HEK293 (cell line): ENCODE measurements at regions not wholly inside any gene's neighbourhood (a gene's known extent, or its start where the extent isn't known, plus 50 kb on each side); places are given as distances from the start of the nearest gene placed in this dataset.

Experiments
- KLF8 ChIP-seq: fragments of 450-650 bp; formaldehyde crosslinking; IDR thresholded peaks from 2 replicates; pipeline ENCODE4 v1.5.1; 2016; ENCODE audit warnings: missing biosample characterization, missing genetic modification characterization
- ZNF521 ChIP-seq: fragments of 450-650 bp; formaldehyde crosslinking; IDR thresholded peaks from 2 replicates; pipeline ENCODE4 v1.5.1; 2017; ENCODE audit warnings: missing biosample characterization, mild to moderate bottlenecking, missing genetic modification characterization
- ZNF530 ChIP-seq: fragments of 450-650 bp; formaldehyde crosslinking; IDR thresholded peaks from 2 replicates; pipeline ENCODE4 v1.5.1; 2016; ENCODE audit warnings: low read depth, missing biosample characterization, missing genetic modification characterization
- ZNF670 ChIP-seq: fragments of 450-650 bp; formaldehyde crosslinking; IDR thresholded peaks from 2 replicates; pipeline ENCODE4 v1.5.1; 2016; ENCODE audit warnings: missing biosample characterization, missing genetic modification characterization, low read depth
- ZXDB ChIP-seq: fragments of 450-650 bp; formaldehyde crosslinking; IDR thresholded peaks from 2 replicates; pipeline ENCODE4 v1.5.1; 2016; ENCODE audit warnings: missing biosample characterization, missing genetic modification characterization
- TF ChIP-seq, protein P1 (sequence below): fragments of 450-650 bp; formaldehyde crosslinking; IDR thresholded peaks from 2 replicates; pipeline ENCODE4 v1.5.1; 2016; ENCODE audit warnings: missing biosample characterization, missing genetic modification characterization
- TF ChIP-seq, protein P2 (sequence below): fragments of 450-650 bp; formaldehyde crosslinking; IDR thresholded peaks from 2 replicates; pipeline ENCODE4 v1.5.1; 2016; ENCODE audit warnings: missing biosample characterization, missing genetic modification characterization
- TF ChIP-seq, protein P3 (sequence below): IDR thresholded peaks from 2 replicates; pipeline ENCODE4 v1.6.1; 2011; ENCODE audit warnings: mild to moderate bottlenecking, low read depth, low read length, borderline replicate concordance
- TF ChIP-seq, protein P4 (sequence below): fragments of 450-650 bp; formaldehyde crosslinking; IDR thresholded peaks from 2 replicates; pipeline ENCODE4 v1.5.1; 2016; ENCODE audit warnings: missing biosample characterization, missing genetic modification characterization
- TF ChIP-seq, protein P5 (sequence below): fragments of 450-650 bp; formaldehyde crosslinking; IDR thresholded peaks from 2 replicates; pipeline ENCODE4 v1.5.1; 2016; ENCODE audit warnings: missing biosample characterization, missing genetic modification characterization, borderline replicate concordance
- TF ChIP-seq, protein P6 (sequence below): fragments of 450-650 bp; formaldehyde crosslinking; IDR thresholded peaks from 2 replicates; pipeline ENCODE4 v1.5.1; 2016; ENCODE audit warnings: missing biosample characterization, missing genetic modification characterization

DNA sequence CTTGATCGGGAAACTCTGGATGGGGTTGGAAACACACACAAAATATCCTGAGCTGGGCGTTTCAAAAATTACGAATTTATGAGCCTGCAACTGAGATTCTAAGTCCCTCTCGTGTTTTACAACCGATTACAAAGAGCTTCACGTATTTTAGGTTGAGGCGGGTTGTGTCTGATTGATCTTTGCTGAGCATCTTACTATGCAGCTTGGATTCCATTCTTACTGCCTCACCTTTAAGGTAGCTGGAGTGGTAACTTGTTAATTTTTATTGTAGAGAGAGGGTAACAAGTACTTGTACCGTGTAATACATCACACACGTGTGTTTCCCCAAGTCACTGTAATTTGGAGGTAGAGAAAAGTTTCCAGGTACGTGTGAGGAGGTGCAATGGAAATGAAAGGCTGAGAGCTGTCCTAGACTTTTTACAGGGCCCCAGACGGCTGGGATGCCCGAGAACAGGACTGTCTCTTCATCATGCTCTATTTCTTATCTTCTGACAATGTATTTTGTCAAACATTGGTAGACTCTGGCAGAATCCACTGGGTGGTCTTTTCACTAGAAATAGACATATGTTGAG is 97.8 kb upstream of the TENM3 start:
- TF ChIP-seq, protein P1, sequence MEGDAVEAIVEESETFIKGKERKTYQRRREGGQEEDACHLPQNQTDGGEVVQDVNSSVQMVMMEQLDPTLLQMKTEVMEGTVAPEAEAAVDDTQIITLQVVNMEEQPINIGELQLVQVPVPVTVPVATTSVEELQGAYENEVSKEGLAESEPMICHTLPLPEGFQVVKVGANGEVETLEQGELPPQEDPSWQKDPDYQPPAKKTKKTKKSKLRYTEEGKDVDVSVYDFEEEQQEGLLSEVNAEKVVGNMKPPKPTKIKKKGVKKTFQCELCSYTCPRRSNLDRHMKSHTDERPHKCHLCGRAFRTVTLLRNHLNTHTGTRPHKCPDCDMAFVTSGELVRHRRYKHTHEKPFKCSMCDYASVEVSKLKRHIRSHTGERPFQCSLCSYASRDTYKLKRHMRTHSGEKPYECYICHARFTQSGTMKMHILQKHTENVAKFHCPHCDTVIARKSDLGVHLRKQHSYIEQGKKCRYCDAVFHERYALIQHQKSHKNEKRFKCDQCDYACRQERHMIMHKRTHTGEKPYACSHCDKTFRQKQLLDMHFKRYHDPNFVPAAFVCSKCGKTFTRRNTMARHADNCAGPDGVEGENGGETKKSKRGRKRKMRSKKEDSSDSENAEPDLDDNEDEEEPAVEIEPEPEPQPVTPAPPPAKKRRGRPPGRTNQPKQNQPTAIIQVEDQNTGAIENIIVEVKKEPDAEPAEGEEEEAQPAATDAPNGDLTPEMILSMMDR (tag by site-specific recombination) = no peak
- TF ChIP-seq, protein P2, sequence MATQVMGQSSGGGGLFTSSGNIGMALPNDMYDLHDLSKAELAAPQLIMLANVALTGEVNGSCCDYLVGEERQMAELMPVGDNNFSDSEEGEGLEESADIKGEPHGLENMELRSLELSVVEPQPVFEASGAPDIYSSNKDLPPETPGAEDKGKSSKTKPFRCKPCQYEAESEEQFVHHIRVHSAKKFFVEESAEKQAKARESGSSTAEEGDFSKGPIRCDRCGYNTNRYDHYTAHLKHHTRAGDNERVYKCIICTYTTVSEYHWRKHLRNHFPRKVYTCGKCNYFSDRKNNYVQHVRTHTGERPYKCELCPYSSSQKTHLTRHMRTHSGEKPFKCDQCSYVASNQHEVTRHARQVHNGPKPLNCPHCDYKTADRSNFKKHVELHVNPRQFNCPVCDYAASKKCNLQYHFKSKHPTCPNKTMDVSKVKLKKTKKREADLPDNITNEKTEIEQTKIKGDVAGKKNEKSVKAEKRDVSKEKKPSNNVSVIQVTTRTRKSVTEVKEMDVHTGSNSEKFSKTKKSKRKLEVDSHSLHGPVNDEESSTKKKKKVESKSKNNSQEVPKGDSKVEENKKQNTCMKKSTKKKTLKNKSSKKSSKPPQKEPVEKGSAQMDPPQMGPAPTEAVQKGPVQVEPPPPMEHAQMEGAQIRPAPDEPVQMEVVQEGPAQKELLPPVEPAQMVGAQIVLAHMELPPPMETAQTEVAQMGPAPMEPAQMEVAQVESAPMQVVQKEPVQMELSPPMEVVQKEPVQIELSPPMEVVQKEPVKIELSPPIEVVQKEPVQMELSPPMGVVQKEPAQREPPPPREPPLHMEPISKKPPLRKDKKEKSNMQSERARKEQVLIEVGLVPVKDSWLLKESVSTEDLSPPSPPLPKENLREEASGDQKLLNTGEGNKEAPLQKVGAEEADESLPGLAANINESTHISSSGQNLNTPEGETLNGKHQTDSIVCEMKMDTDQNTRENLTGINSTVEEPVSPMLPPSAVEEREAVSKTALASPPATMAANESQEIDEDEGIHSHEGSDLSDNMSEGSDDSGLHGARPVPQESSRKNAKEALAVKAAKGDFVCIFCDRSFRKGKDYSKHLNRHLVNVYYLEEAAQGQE (tag by site-specific recombination) = no peak
- TF ChIP-seq, protein P3, sequence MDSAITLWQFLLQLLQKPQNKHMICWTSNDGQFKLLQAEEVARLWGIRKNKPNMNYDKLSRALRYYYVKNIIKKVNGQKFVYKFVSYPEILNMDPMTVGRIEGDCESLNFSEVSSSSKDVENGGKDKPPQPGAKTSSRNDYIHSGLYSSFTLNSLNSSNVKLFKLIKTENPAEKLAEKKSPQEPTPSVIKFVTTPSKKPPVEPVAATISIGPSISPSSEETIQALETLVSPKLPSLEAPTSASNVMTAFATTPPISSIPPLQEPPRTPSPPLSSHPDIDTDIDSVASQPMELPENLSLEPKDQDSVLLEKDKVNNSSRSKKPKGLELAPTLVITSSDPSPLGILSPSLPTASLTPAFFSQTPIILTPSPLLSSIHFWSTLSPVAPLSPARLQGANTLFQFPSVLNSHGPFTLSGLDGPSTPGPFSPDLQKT = no peak
- TF ChIP-seq, protein P4, sequence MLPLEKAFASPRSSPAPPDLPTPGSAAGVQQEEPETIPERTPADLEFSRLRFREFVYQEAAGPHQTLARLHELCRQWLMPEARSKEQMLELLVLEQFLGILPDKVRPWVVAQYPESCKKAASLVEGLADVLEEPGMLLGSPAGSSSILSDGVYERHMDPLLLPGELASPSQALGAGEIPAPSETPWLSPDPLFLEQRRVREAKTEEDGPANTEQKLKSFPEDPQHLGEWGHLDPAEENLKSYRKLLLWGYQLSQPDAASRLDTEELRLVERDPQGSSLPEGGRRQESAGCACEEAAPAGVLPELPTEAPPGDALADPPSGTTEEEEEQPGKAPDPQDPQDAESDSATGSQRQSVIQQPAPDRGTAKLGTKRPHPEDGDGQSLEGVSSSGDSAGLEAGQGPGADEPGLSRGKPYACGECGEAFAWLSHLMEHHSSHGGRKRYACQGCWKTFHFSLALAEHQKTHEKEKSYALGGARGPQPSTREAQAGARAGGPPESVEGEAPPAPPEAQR = no peak
- TF ChIP-seq KLF8 (no peak), ZNF670 (tag by site-specific recombination) (no peak), ZXDB (tag by site-specific recombination) (no peak), ZNF530 (tag by site-specific recombination) (no peak), ZNF521 (tag by site-specific recombination) (no peak)
- TF ChIP-seq, protein P5, sequence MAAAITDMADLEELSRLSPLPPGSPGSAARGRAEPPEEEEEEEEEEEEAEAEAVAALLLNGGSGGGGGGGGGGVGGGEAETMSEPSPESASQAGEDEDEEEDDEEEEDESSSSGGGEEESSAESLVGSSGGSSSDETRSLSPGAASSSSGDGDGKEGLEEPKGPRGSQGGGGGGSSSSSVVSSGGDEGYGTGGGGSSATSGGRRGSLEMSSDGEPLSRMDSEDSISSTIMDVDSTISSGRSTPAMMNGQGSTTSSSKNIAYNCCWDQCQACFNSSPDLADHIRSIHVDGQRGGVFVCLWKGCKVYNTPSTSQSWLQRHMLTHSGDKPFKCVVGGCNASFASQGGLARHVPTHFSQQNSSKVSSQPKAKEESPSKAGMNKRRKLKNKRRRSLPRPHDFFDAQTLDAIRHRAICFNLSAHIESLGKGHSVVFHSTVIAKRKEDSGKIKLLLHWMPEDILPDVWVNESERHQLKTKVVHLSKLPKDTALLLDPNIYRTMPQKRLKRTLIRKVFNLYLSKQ = no peak
- TF ChIP-seq, protein P6, sequence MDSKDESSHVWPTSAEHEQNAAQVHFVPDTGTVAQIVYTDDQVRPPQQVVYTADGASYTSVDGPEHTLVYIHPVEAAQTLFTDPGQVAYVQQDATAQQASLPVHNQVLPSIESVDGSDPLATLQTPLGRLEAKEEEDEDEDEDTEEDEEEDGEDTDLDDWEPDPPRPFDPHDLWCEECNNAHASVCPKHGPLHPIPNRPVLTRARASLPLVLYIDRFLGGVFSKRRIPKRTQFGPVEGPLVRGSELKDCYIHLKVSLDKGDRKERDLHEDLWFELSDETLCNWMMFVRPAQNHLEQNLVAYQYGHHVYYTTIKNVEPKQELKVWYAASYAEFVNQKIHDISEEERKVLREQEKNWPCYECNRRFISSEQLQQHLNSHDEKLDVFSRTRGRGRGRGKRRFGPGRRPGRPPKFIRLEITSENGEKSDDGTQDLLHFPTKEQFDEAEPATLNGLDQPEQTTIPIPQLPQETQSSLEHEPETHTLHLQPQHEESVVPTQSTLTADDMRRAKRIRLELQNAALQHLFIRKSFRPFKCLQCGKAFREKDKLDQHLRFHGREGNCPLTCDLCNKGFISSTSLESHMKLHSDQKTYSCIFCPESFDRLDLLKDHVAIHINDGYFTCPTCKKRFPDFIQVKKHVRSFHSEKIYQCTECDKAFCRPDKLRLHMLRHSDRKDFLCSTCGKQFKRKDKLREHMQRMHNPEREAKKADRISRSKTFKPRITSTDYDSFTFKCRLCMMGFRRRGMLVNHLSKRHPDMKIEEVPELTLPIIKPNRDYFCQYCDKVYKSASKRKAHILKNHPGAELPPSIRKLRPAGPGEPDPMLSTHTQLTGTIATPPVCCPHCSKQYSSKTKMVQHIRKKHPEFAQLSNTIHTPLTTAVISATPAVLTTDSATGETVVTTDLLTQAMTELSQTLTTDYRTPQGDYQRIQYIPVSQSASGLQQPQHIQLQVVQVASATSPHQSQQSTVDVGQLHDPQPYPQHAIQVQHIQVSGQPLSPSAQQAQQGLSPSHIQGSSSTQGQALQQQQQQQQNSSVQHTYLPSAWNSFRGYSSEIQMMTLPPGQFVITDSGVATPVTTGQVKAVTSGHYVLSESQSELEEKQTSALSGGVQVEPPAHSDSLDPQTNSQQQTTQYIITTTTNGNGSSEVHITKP (tag by site-specific recombination) = no peak
